GM23338 (cell line): ENCODE measurements at regions not wholly inside any gene's neighbourhood (a gene's known extent, or its start where the extent isn't known, plus 50 kb on each side); places are given as distances from the start of the nearest gene placed in this dataset.

Experiments
- CTCF ChIP-seq, 2 experiments: fragments of 200-600 bp in 1 of 2; sonication (generic) in 1 of 2; conservative IDR thresholded peaks; 2 replicates each; pipeline versions ENCODE4 v1.5.1 to v1.6.1; 2016 to 2017; ENCODE audit warnings: antibody characterized with exemption in 2 of 2, low read depth in 2 of 2, mild to moderate bottlenecking in 2 of 2, moderate library complexity in 1 of 2
- EZH2 ChIP-seq: fragments of 200-600 bp; sonication (generic); IDR thresholded peaks from one replicate; pipeline ENCODE4 v1.8.0; 2017; ENCODE audit warnings: antibody characterized with exemption, mild to moderate bottlenecking, low read depth; ENCODE audit not compliant: unreplicated experiment
- EZH2phosphoT487 ChIP-seq: fragments of 200-600 bp; sonication (generic); IDR thresholded peaks from one replicate; pipeline ENCODE4 v1.8.1; 2018; ENCODE audit warnings: antibody characterized with exemption; ENCODE audit not compliant: unreplicated experiment
- POLR2AphosphoS5 ChIP-seq: IDR thresholded peaks from 2 replicates; pipeline ENCODE4 v1.6.1; 2016; ENCODE audit warnings: antibody characterized with exemption, low read depth
- REST ChIP-seq: IDR thresholded peaks from one replicate; pipeline ENCODE4 v1.6.1; 2018; ENCODE audit warnings: antibody characterized with exemption; ENCODE audit not compliant: unreplicated experiment
- ZNF331 ChIP-seq: fragments of 250-450 bp; sonication (Bioruptor Pico); IDR thresholded peaks from 2 replicates; pipeline ENCODE4 v1.5.0; 2020; ENCODE audit warnings: low read depth, mild to moderate bottlenecking, moderate library complexity

GRCh38 chr15:29571792-29572431 lies 250.4 kb downstream of the TJP1 start:
- no peak for TF ChIP-seq CTCF (conservative IDR thresholded peaks at IDR 0.05; ENCODE audit: low read depth in 2 of 2)
- TF ChIP-seq EZH2: no peak
- TF ChIP-seq ZNF331 (CRISPR knock-in tag): no peak
- no peak for TF ChIP-seq EZH2phosphoT487
- no peak for TF ChIP-seq REST
- no peak for TF ChIP-seq POLR2AphosphoS5
